NCI-H345 treated with DMSO at 0.1 percent for 48 hours (cell line): ENCODE measurements at regions not wholly inside any gene's neighbourhood (a gene's known extent, or its start where the extent isn't known, plus 50 kb on each side); places are given as distances from the start of the nearest gene placed in this dataset.
"Not testable (repeated sequence)": the region's sequence is repeated elsewhere in the genome, so short reads cannot be mapped to it uniquely, and the experiment has no call there.

ENCODE experiments used
- DNase-seq: peaks from one replicate; lab custom pipeline; 2025; ENCODE audit not compliant: unreplicated experiment; lab: John Stamatoyannopoulos, UW

DNA sequence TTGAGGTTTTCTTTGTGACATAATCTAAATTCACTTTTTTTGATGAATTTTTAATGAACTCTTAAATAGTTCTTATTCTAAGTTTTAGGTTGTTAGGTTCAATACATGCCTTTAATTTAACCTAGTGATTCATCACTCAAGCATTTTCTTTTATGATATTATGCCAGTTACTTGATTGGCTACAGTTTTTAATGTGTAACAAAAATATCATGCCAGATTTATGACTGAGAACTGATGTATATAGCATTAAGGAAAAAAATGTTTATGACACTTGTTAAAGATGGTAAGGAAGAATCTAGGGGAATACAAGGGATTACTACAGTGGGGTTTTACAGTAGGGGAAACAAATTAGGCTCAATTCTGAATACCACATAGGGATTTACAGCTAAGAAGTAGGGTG is 103.1 kb downstream of the VGLL3 start:
- no peak for DNase-seq

GRCh38 chr3:86880066-86880465 is 110.9 kb downstream of the VGLL3 start:
- no peak for DNase-seq

- peak; percentile 36 for DNase-seq
Observed at GRCh38 chr3:86876504-86877181, 114.3 kb downstream of the VGLL3 start.

GRCh38 chr3:86874790-86875189 is 116.2 kb downstream of the VGLL3 start:
- not testable (repeated sequence) for DNase-seq

GRCh38 chr3:86869566-86869965 is 121.4 kb downstream of the VGLL3 start:
- no peak for DNase-seq

DNA sequence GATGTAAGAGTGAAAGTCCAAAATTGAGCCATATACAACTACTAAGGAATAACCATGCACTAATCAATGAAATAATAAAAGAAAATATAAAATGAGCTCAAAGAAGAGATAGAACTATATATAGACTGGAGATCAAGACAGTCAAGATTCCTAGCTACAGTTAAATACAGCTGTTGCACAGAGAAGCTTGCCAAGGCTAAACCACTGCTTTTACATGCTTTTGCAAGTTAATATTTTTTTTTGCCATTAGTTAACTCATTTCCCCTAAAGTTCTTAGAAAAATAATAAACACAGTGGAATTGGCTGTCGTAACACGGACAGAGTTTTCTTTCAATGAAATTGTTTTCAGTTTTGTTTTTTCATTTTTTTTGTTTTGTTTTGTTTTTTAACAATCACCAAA is 123.0 kb downstream of the VGLL3 start:
- DNase-seq = no peak

GRCh38 chr3:86865506-86865905 is 125.4 kb downstream of the VGLL3 start:
- DNase-seq = no peak

DNA sequence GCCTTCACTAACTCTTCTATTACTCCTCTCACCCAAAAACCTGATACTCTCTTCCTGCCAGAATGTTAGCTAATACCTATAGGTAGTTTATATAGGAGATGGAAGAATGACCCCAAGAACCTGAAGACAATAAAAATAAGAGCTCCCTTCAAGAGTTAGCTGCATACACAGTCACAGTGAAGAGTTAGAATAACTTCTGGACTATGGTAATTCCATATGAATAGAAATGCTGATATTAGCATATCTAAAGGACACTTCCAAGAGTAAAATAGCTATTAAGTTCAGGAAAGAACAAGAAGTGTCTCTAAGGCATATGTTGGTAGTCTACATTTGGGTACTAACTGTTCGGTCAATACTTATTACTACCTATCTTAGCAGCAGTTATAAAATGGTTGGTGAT is 134.2 kb downstream of the VGLL3 start:
- DNase-seq = no peak

DNA sequence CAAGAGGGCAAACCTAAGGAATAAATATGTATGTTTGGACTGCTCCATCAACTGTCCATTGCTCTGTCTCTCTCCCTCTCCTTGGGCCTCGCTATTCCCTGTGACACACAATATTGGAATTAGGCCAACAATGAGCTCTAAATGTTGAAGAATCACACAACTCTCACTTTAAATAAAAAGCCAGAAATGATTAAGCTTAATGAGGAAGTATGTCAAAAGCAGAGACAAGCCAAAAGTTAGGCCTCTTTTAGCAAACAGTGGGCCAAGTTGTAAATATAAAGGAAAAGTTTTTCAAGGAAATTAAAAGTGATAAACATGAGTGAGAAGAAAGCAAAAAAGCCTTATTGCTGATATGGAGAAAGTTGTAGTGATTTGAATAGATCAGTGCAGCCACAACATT is 141.0 kb downstream of the VGLL3 start:
- no peak for DNase-seq

DNA sequence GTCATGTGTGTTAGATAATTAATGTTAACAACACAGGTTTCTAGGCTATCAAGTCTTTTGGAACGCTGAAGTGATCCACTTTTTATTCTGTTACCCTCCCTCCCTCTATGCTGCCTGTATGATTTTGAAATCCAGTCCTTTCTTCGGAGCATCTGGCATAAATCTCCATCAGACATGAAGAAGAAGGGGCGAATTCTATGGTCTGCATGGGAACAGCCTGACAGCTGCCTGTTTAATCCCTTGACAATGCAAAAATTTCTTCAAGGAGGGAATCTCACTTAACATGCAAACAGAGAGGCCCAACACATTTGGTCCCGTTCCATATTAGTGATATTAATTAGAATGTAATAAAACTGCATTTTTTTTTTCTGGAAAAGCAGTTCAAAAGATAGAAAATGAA is 145.2 kb downstream of the VGLL3 start:
- no peak for DNase-seq

DNA sequence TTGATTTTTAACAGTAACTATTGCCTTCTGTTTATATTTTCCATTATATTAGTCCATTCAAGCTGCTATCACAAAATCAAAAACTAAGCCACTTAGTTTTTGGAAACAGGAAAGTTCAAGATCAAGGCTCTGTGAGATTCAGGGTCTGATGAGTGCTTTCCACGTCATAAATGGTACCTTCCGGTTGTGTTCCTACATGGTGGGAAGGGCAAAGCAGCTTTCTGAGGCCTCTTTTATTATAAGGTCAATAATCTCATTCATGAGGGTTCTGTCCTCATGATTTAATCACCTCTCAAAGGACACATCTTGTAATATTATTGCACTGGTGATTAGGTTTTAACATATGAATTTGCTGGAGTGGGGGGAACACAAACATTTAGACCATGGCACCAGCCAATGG is 152.0 kb downstream of the VGLL3 start:
- DNase-seq = no peak

GRCh38 chr3:86837871-86838270 is 153.1 kb downstream of the VGLL3 start:
- DNase-seq = no peak

DNA sequence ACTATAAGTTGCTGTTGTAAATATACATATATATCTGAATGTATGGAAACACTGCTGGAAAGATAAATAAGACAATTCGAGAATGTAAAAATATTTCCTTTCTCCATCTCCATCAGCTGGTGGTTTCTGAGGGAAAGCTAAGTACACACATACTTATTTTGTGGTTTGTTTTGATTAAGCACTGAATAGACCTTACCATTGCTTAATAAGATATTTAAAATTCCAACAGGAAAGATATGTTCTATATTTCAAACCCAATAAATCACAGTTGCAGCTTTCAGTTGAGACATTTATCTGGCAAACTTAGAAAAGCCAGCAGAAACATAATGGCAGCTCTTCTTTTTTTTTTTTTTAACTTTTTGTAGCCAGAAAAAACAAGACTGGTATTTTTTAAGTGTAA is 160.4 kb downstream of the VGLL3 start:
- no peak for DNase-seq

- DNase-seq = no peak
Observed at GRCh38 chr3:86828751-86829150, 162.2 kb downstream of the VGLL3 start.

- not testable (repeated sequence) for DNase-seq
Observed at GRCh38 chr3:86827582-86827981, 163.4 kb downstream of the VGLL3 start.

- no peak for DNase-seq
Observed at GRCh38 chr3:86826292-86826691, 164.7 kb downstream of the VGLL3 start.

GRCh38 chr3:86815880-86816279 is 175.1 kb downstream of the VGLL3 start:
- no peak for DNase-seq

DNA sequence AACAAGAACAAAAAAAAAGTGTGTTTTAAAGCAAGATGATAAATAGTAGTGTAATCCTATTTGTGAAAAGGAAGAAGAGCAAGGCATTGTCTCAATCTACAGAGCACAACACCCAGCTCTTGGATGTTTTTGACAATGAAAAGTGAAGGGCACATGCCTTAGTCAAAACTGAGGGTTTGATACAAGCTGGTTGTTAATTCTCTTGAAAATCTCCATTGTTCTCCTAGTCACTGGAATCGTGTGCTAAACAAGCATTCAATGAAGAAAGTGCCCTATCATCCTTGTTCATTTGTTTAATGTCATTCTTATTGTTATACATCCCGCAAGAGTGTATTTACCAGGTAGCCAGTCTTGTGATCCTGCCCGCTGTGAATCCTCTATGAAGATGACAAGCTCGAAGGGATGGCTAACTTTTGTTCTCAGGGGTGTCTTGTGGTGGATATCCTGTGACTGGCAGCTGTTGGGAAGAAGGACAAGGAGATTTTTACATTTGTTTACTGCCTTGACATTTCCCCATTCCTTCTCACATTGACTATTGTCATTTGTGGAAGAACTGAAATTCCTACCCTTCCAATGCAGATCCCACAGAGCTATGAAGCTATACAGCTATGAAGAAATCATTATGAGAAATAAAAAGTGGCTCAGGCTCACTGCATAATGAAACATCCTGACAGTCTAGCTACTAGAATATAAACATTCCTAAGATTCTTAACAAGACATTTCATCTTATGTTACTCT is 175.9 kb downstream of the VGLL3 start:
- DNase-seq = no peak

- DNase-seq = no peak
Observed at GRCh38 chr3:86814321-86814720, 176.6 kb downstream of the VGLL3 start.

DNA sequence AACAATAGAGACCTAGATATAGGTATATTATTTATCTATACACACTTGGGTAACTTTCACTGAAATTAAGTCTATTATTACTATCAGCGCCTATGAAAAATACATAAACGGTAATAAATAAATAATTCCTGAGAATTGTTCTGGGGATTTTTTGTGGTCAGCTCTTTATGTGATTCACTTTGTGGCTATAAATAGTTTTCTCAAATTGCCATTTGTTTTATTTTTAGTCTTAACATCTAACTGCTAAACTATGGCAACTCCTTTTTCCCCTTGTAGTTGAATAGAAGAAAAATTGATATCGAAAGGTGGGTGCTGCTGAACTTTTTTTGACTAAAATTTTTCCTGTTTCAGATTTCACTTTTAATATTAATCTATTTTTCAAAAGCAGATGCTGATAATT is 189.0 kb downstream of the VGLL3 start:
- DNase-seq = no peak

DNA sequence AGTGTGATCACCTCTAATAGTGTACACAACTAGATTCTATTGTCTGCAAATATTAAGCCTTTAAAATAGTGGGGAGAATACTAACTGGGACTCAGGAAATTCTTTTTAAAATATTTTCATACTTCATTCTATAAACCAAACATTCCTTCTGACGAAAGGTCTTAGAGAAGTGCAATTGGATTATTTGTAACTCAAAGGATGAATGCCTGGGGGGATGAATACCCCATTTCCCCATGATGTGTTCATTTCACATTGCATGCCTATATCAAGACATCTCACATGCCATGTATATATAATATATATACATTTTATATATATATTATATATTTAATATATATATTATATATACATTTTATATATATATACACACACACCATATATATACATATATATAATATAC is 189.9 kb downstream of the VGLL3 start:
- DNase-seq = no peak

GRCh38 chr3:86800116-86800515 is 190.8 kb downstream of the VGLL3 start:
- no peak for DNase-seq

DNA sequence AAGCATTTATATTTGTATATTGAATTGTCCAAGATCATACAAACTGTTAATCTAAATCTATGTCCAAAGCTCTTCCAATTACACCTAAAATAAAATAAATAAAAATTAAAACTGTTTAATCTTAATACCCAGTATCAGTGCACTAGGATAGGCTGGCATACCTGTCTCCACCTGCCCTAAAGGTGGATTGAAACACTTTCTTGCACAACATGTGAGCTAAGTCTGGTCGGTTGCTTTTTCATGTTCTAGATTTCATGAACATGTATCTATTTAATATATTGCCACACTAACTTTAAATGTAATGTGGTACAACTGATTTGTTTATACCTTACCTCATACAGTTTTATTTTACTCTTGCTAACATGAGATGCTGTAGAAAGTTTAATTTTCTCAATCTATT is 193.0 kb downstream of the VGLL3 start:
- no peak for DNase-seq
